ENCODE measurements at regions not wholly inside any gene's neighbourhood (a gene's known extent, or its start where the extent isn't known, plus 50 kb on each side); places are given as distances from the start of the nearest gene placed in this dataset.

DNA sequence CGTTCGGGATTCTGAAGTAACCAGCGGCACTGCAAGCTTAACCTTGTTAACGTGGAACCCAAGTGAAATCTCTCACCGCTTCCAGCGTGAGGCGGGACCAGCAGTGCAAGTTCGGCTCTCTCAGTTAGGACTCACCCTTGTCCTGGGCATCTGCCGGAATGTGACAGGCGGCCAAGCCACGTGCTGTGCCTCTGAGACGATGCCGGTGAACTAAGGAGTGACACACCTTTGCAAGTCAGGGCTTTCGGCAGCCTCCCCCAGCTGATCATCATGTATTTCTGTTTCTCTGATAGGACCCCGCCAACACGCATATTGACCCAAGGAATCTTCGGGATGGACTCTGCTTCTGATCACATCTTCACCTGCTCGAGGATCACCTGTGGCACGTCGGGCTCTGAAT lies 415.0 kb upstream of the IRX1 start:
- TF ChIP-seq, protein P1, sequence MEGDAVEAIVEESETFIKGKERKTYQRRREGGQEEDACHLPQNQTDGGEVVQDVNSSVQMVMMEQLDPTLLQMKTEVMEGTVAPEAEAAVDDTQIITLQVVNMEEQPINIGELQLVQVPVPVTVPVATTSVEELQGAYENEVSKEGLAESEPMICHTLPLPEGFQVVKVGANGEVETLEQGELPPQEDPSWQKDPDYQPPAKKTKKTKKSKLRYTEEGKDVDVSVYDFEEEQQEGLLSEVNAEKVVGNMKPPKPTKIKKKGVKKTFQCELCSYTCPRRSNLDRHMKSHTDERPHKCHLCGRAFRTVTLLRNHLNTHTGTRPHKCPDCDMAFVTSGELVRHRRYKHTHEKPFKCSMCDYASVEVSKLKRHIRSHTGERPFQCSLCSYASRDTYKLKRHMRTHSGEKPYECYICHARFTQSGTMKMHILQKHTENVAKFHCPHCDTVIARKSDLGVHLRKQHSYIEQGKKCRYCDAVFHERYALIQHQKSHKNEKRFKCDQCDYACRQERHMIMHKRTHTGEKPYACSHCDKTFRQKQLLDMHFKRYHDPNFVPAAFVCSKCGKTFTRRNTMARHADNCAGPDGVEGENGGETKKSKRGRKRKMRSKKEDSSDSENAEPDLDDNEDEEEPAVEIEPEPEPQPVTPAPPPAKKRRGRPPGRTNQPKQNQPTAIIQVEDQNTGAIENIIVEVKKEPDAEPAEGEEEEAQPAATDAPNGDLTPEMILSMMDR (IDR thresholded peaks at IDR 0.05) = no peak
- TF ChIP-seq POLR2A (IDR thresholded peaks at IDR 0.05) = no peak
